ENCODE measurements at regions not wholly inside any gene's neighbourhood (a gene's known extent, or its start where the extent isn't known, plus 50 kb on each side); places are given as distances from the start of the nearest gene placed in this dataset.

DNA sequence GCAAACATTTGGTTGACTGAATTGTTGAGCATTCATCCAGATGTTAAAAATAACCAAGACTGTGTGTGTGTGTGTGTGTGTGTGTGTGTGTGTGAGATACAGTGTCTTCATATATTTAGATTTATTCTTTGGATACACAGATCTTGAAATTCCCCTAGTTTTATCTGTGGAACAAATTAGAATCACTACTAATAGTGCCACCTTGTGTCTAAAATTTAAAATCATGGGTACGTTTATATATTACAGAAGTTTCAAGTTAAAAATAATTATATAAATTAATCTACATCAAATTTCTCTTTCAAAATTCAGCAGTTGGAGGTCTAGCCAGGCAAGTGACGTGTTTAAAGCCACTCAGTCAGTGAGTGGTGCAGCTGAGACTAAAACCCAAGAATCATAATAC, 1566.2 kb upstream of the TENM4 start:
- no peak for TF ChIP-seq YY1 (IDR thresholded peaks at IDR 0.05; ENCODE audit: insufficient read depth, insufficient read length)
- TF ChIP-seq SUZ12 (IDR thresholded peaks at IDR 0.05; ENCODE audit: extremely low read depth, insufficient read depth, insufficient read length), result no peak
